Keratinocyte (primary cell): ENCODE measurements at regions not wholly inside any gene's neighbourhood (a gene's known extent, or its start where the extent isn't known, plus 50 kb on each side); places are given as distances from the start of the nearest gene placed in this dataset.

Experiments
- DNase-seq: peaks from one replicate; pipeline ENCODE4 v3.0.0-alpha.2; 2011; ENCODE audit warnings: low read depth, missing footprints, low spot score
- FAIRE-seq: peaks from 2 replicates; lab custom pipeline; 2011; peaks lifted over from hg19 to GRCh38; lab: Jason Lieb, UNC
- H2AFZ ChIP-seq: 2 replicates; pipeline ENCODE4 v1.6.0; 2012; ENCODE audit warnings: low read length, control low read depth, inconsistent platforms; ENCODE audit not compliant: control insufficient read depth
- H3K27ac ChIP-seq: 2 replicates; pipeline ENCODE4 v1.5.1; 2011; ENCODE audit warnings: low read length; ENCODE audit not compliant: control insufficient read depth, insufficient read depth
- H3K27me3 ChIP-seq: 3 replicates; pipeline ENCODE4 v1.6.0; 2011; ENCODE audit warnings: low read length; ENCODE audit not compliant: control insufficient read depth, insufficient read depth; ENCODE audit errors: extremely low read depth
- H3K36me3 ChIP-seq, 2 experiments: 2 replicates in 1 of 2; 3 replicates in 1 of 2; pipeline ENCODE4 v1.5.1; 2011; ENCODE audit warnings: low read length in 2 of 2, mild to moderate bottlenecking in 1 of 2; ENCODE audit not compliant: control insufficient read depth in 2 of 2, insufficient read depth in 2 of 2; ENCODE audit errors: extremely low read depth in 1 of 2
- H3K4me1 ChIP-seq: 3 replicates; pipeline ENCODE4 v1.5.1; 2011; ENCODE audit warnings: low read length; ENCODE audit not compliant: control insufficient read depth, insufficient read depth; ENCODE audit errors: extremely low read depth
- H3K4me2 ChIP-seq: 3 replicates; pipeline ENCODE4 v1.6.0; 2011; ENCODE audit warnings: low read depth, low read length; ENCODE audit not compliant: control insufficient read depth, insufficient read depth; ENCODE audit errors: extremely low read depth
- H3K4me3 ChIP-seq, 3 experiments: fragments of 200-600 bp in 1 of 3; sonication (generic) in 1 of 3; 2 replicates in 2 of 3; 3 replicates in 1 of 3; pipeline ENCODE4 v1.5.1; 2011 to 2016; ENCODE audit warnings: low read length in 3 of 3, mild to moderate bottlenecking in 3 of 3, control low read depth in 2 of 3, inconsistent platforms in 1 of 3, low read depth in 1 of 3, mixed read lengths in 1 of 3, mixed run types in 1 of 3, moderate library complexity in 1 of 3; ENCODE audit not compliant: control insufficient read depth in 2 of 3, insufficient read depth in 2 of 3; ENCODE audit errors: extremely low read depth in 1 of 3
- H3K79me2 ChIP-seq: 2 replicates; pipeline ENCODE4 v1.6.0; 2012; ENCODE audit warnings: low read length; ENCODE audit not compliant: control insufficient read depth, insufficient read depth
- H3K9ac ChIP-seq: 3 replicates; pipeline ENCODE4 v1.6.0; 2011; ENCODE audit warnings: low read length; ENCODE audit not compliant: control insufficient read depth, insufficient read depth; ENCODE audit errors: extremely low read depth
- H3K9me1 ChIP-seq: 3 replicates; pipeline ENCODE4 v1.6.0; 2011; ENCODE audit warnings: low read length; ENCODE audit not compliant: control insufficient read depth, insufficient read depth; ENCODE audit errors: extremely low read depth
- H3K9me3 ChIP-seq: 2 replicates; pipeline ENCODE4 v1.5.1; 2012; ENCODE audit warnings: low read depth, low read length; ENCODE audit not compliant: control insufficient read depth
- H4K20me1 ChIP-seq: 3 replicates; pipeline ENCODE4 v1.6.0; 2011; ENCODE audit warnings: low read length; ENCODE audit not compliant: control insufficient read depth, insufficient read depth; ENCODE audit errors: extremely low read depth
- EZH2 ChIP-seq: IDR thresholded peaks from one replicate; pipeline ENCODE4 v1.6.1; 2012; ENCODE audit warnings: inconsistent platforms, mild to moderate bottlenecking, low read length, moderate library complexity
- dilution Hi-C: fragments of 300-500 bp; cut with MboI; formaldehyde crosslinking; loops from one replicate; pipeline ENCODE4 v1.7.0; 2020; ENCODE audit warnings: low sequenced_read_pairs; ENCODE audit not compliant: extremely low pct_ligation_motif_present
- TF ChIP-seq, protein P1 (sequence below), 3 experiments: IDR thresholded peaks in 1 of 3; conservative IDR thresholded peaks in 1 of 3; optimal IDR thresholded peaks in 1 of 3; 2 replicates in 2 of 3; 3 replicates in 1 of 3; pipeline versions ENCODE3 to v1.5.1; 2011; ENCODE audit warnings: low read length in 3 of 3, mild to moderate bottlenecking in 3 of 3, moderate library complexity in 2 of 3, control low read depth in 1 of 3, inconsistent platforms in 1 of 3; ENCODE audit not compliant: insufficient read depth in 2 of 3; ENCODE audit errors: extremely low read depth in 1 of 3

DNA sequence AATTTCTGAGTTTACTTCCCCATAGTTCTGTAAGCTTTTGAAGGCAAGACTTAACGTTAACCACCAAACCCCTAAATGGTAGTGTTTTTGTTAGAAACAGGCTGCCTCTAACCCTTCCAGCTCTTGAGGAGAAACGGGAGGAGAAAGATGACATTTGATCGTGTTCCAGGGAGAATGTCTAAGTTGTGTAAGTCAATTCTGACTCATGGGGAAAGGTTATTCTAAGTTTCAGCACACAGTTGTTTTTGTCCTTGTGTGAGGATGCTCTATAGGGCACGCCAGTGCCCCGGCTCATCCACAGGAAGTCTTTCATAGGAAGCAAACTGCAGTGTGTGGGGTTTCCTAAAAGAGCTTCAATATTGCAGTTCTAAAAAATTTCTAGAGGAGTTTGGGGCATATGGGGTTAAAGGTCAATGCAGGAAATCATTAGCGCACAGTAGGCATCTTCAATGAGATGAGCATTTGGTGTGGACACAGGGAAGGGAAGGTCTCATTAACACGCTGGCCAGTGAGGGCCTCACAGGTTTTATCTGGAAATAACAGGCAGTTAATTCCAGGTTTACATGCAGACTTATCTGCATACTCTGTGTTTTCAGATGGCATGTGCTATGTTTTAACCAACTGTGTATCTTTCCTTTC is 638.2 kb upstream of the IGFBP3 start:
- Histone ChIP-seq H4K20me1 (no peaks in the 10 kb centered on the region), H3K9ac (no peak overlapping the region), H3K27me3 (no peaks in the 10 kb centered on the region), H3K9me1 (no peaks in the 10 kb centered on the region), H3K27ac (no peak overlapping the region), H3K4me2 (no peak overlapping the region), H3K36me3 (no peaks in the 10 kb centered on the region), H3K4me3 (no peak overlapping the region), H3K9me3 (no peaks in the 10 kb centered on the region), H3K79me2 (no peaks in the 10 kb centered on the region), H2AFZ (no peak overlapping the region), H3K4me1 (peaks cover 8% of the 10 kb centered on the region)
- FAIRE-seq, result no peak
- no peak for DNase-seq
- dilution Hi-C loops, result no loop called here
- TF ChIP-seq, protein P1, sequence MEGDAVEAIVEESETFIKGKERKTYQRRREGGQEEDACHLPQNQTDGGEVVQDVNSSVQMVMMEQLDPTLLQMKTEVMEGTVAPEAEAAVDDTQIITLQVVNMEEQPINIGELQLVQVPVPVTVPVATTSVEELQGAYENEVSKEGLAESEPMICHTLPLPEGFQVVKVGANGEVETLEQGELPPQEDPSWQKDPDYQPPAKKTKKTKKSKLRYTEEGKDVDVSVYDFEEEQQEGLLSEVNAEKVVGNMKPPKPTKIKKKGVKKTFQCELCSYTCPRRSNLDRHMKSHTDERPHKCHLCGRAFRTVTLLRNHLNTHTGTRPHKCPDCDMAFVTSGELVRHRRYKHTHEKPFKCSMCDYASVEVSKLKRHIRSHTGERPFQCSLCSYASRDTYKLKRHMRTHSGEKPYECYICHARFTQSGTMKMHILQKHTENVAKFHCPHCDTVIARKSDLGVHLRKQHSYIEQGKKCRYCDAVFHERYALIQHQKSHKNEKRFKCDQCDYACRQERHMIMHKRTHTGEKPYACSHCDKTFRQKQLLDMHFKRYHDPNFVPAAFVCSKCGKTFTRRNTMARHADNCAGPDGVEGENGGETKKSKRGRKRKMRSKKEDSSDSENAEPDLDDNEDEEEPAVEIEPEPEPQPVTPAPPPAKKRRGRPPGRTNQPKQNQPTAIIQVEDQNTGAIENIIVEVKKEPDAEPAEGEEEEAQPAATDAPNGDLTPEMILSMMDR (optimal IDR thresholded peaks at IDR 0.05 in 1 of 3, IDR thresholded peaks at IDR 0.05 in 1 of 3, conservative IDR thresholded peaks at IDR 0.05 in 1 of 3; ENCODE audit: extremely low read depth in 1 of 3, insufficient read depth in 2 of 3, low read length in 3 of 3), result no peak
- no peak for TF ChIP-seq EZH2

DNA sequence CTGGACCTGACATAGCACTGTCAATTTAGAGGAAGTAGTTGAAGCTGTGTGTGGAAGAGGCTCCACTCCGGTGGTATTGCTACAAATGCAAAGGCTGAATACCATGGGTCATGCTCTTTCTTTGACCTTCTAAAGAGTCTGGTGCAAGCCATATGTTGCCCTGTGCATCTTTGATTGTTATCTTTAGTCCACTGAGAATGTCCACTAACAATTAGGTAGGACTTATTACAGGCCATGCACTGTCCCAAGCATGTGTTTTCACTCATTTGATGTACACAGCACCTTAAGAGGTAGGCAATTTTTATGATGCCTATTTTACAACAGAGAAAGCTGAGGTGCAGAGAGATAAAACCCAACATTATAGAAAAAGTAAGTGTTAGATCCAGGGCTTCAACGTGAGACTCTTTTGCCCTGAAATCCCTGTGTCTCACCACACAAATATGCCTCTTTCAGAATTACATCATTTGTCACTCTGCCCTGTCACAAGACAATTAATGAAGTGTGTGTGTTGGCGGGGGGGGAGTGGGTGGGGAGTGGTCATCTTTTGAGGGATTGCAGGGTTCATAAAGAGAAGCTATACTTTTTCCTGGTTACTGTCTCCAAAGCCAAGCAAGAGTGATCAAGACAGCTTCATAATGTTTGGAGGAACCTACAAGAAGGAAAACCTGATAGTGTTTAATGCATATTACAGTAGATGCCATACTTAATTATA is 637.6 kb upstream of the IGFBP3 start:
- FAIRE-seq (peak; percentile 5), DNase-seq (no peak)
- Histone ChIP-seq H3K4me2 (no peak overlapping the region), H3K27me3 (no peaks in the 10 kb centered on the region), H3K9me1 (no peaks in the 10 kb centered on the region), H3K79me2 (no peaks in the 10 kb centered on the region), H3K9me3 (no peaks in the 10 kb centered on the region), H2AFZ (no peak overlapping the region), H3K4me3 (no peak overlapping the region), H3K4me1 (peaks cover 8% of the 10 kb centered on the region), H3K36me3 (no peaks in the 10 kb centered on the region), H3K9ac (no peak overlapping the region), H3K27ac (no peak overlapping the region), H4K20me1 (no peaks in the 10 kb centered on the region)
- TF ChIP-seq, protein P1 (optimal IDR thresholded peaks at IDR 0.05 in 1 of 3, IDR thresholded peaks at IDR 0.05 in 1 of 3, conservative IDR thresholded peaks at IDR 0.05 in 1 of 3; ENCODE audit: extremely low read depth in 1 of 3, insufficient read depth in 2 of 3, low read length in 3 of 3), result no peak
- TF ChIP-seq EZH2, result no peak
- dilution Hi-C loops, result no loop called here
